HG03432 (cell line): ENCODE measurements at regions not wholly inside any gene's neighbourhood (a gene's known extent, or its start where the extent isn't known, plus 50 kb on each side); places are given as distances from the start of the nearest gene placed in this dataset.
"Not testable (repeated sequence)": the region's sequence is repeated elsewhere in the genome, so short reads cannot be mapped to it uniquely, and the experiment has no call there.

Source experiments
- ATAC-seq: cut with Tn5 transposase; IDR thresholded peaks from one replicate; pipeline ENCODE4 v1.9.1; 2021; ENCODE audit warnings: mild to moderate bottlenecking, moderate library complexity; ENCODE audit not compliant: unreplicated experiment

DNA sequence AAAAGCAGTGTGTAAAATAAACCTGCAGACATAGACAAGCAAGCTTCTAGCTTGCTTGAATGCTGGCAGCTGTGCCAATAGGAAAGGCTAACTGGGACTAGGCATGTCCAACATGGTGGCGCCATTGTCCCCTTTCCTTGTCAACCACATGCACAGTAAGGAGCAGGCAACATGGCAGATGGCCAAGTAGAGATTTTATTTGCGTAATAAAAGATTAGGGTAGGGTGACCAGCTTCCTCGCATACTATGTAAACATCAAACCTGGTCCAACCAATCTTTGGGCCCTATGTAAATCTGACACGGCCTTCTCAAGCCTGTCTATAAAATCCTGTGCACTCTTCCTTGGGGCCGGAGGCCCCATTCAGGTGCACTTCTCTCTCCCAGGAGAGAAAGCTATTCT is 575.4 kb upstream of the GOLIM4 start:
- no peak for ATAC-seq

DNA sequence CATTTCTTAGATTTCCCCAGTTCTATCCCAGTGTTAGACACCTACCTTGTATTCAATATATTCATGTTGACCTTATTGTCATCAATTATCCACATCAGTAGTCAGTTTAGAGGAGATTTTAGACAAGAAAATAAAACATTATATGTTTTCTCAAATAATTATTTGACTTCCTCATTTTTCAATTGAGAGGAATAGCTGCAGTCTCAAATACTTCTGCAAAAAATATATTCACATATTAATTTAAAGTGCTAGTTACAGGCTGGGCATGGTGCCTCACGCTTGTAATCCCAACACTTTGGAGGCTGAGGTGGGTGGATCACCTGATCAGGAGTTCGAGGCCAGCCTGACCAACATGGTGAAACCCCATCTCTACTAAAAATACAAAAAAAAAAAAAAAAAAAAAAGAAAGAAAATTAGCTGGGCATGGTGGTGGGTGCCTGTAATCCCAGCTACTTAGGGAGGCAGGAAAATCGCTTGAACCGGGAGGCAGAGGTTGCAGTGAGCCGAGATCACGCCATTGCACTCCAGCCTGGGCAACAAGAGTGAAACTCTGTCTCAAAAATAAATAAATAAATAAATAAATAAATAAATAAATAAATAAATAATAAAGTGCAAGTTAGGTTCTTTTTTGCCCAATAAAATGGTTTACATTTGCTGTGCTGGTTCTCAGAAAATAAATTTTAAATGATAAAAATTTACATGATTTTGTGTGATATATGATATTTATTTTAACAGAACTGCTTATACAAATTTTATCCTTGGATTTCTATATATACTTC is 565.3 kb upstream of the GOLIM4 start:
- ATAC-seq = not testable (repeated sequence)

DNA sequence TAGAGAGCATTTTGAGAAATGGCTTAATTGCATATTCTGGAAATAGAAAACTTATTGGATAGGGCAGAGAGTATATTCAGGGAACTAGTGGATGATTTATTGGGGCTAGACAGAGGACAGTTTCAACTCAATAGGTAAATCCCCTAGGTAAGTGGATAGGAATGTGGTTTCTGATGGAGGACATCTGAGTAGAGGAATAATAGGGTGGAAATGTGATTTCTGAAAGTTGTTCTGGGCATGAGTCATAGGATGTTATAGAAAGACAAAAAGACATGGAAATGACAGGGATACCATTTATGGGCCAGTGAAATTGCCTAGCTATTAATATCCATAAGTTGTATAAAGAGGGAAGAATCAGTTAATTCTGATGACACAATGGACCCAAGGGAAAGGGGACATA is 563.3 kb upstream of the GOLIM4 start:
- ATAC-seq = no peak

DNA sequence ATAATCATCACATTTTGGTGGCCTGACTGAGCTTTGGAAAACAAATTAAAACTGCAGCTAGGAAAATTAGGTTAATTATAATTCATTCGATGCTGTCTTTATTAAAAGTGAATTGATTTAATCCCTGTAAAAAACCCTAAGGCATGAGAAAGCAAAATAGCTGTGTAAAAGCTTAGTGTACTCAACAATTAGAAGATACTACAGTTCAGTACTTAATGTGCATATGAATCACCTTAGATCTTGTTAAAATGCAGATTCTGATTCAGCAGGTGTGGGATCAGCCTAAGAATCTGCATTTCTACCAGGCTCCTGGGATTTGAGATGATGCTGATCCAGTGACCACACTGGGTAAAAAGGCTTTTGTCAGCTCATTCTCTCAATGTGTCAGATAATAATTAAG is 559.9 kb upstream of the GOLIM4 start:
- ATAC-seq = no peak

DNA sequence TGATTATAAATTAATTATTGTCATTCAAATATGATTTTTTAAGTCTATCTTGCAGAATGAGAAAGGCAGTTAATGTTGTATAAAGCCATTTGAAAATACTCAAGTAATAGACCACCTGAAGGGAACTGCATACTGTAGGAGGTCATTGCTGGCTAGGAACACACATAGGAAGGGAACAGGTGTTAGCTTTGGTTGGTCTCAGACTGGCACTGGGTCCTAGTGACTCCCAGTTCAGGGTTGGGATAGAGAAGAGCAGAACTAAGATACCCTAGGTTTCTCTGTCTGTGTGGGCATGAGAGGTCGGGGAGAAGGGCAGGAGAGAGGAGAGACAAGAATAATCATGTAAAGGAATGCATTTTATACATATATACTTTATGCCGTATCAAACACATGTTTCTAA is 559.0 kb upstream of the GOLIM4 start:
- ATAC-seq = no peak

DNA sequence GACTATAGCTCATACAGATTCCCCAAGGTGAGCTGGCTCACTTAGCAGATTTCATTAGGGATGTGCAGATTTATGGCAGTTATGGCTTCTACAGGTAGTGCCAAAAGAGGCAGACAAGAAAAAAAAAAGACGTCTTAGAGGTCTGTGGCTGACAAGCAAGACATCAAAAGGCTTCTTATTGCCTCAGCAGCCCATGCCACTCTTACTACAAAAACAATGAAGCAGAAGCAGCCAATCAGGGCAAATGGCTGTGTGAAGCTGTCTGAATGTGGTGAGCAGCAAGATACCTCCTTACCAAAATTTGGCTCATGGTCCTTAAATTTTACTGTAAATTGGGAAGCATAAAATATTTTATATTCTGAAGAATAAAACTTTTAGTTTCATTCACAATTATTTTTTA is 557.5 kb upstream of the GOLIM4 start:
- ATAC-seq = no peak

DNA sequence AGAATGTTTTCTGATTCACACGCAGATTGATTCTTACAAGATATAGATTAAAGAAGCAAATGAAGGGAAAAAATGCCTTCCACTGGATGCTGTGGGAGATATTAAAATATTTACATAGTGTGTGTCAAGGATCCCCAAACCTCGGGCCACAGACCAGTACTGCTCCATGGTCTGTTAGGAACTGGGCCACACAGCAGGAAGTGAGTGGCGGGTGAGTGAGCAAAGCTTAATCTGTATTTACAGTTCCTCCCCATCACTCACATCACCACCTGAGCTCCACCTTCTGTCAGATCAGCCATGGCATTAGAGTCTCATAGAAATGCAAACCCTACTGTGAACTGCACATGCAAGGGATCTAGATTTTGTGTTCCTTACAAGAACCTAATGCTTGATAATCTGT is 552.6 kb upstream of the GOLIM4 start:
- no peak for ATAC-seq

DNA sequence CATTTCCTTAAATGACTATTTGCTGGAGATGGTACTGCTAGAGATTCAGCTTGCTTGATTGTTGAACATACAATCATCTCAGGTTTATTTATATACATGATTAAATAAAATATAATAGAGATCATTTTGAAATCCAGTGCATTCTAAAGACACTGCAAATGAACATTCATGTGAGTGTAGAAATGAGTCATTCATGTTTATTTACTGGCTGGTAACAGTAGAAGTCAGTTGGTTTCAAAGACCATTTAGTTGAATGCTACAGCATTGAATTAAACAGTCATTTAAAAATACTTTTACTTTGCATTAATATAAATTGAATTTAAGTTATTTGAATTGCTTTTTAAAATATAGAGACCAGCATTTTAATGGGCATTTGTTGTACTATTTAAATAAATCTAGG is 551.9 kb upstream of the GOLIM4 start:
- ATAC-seq = no peak

DNA sequence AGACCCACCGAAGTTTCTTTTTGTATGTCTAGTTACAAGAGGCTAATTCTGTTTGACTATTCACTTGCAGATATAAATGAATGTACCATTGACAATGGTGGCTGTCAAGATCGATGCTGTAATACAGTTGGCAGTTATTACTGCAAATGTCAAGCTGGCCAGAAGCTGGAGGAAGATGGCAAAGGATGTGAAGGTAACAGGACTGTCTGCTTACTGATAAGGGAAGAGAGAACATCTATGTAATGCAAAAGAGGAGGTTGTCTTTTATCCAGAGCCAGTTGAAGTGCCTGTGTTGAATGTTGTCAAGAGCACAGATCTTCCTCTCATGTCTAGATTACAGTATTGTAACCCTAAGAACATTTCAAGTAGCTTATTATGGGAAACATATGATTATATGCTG is 549.5 kb upstream of the GOLIM4 start:
- no peak for ATAC-seq

DNA sequence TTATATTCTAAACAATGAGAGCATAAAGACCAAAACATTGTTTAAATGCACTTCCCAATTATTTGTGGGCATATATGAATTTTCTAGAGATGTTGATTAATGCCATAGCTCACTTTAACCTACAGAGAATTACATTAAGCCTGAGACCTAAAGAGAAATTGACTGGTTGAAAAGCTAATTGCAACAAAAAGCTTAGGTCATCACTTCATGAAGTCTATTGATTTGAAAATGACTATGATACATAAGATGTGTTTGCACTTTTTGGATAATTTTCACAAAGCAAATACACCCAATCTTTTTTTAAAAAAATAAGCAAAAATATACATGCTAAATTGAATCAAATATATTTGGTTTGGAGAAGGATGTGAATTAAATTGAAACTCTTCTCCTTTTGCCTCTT is 532.8 kb upstream of the GOLIM4 start:
- ATAC-seq = no peak

DNA sequence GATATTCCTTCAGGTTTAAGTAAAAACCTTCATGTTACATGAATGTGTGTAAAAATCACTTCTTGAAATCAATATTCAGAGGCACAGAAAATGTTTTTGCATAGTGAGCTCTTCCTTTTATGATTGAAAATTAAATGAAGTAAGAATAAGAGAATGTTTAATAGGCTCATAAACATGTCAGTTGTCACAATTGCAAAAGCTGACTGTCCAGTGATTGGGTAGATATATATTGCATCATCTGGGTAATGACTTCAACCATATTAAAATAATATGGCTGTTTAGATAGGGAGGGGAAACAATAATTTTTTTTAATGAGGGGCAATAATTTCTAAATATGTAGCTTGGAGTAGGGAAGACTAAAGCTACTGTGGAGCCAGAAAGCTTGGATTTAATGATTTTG is 529.8 kb upstream of the GOLIM4 start:
- no peak for ATAC-seq

DNA sequence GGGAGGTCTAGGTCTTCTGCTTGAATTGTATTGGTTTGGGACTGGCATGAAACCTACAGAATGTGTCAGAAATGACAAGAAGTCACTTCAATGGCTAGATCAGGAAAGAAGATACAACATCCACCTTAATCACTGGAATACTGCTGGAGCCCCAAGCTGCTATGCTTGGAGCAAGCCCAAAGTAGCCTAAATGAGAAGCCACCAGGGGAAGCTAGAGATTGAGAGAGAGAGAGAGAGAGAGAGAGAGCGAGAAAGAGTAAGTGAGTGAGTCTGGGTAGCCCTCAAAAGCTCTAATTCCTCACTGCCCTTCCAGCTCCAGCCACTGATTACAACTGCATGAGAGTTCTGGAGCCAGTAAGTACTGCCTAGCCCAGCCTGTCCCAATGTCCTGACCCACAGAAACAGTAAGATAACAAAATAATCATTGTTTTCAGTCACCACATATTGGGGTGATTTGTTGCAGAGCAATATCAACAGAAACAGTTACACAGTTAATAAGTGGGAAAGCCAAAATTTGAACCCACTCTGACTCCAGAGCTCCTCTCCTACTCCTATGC is 529.2 kb upstream of the GOLIM4 start:
- no peak for ATAC-seq

DNA sequence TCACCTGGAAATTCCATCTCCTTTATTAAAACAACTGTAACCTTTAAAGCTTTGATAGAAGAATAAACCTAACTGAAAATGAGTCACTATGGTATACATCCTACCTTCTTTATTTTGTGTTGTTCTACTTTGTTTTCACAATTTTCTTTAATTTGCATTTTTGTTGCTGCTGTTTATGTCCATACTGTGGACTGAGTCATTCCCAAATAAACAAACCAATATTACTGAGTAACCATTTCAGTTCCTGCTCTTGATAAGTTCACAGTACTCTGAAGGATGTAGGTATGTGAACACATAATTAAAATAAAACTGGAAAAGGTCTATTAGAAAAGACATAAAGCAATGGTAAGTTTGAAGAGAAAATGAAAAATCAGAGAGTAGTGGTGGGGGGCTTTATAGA is 528.5 kb upstream of the GOLIM4 start:
- ATAC-seq = no peak

DNA sequence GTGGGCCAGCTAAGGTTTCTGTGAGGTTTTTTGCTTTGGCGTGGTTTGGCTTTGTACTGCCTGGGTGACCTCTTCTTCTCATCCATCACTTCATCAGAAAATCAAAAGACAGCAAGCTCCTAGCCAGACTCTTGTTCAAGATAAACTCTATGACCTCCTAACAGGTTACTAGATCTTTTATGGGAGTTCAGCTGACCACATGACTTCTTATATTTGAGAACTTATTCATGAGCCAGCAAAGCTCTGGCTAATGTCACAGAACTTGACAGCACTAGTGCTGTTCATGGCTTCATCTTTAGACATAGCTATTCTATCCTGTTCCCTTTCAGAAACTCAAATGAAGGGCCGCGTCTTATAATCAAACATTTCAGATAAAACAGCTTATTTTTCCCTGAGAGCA is 527.1 kb upstream of the GOLIM4 start:
- ATAC-seq = no peak

DNA sequence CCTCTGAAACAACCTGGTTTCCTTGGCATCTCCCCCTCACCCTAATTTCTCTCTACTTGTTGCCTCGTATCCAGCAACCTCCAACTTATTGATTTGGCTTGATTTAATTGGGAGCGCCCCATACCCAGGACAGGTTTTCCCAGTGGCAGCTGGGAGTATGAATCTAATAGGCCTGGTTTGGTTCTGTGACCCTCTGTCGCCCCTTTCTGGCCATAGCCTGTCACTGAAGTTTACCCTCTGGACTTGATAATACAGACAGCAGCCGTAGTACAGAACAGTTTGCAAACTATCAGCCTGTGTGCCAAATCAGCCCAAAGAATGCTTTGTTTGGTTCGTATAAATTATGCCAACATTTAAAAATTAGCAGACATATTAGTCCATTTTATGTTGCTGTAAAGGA is 525.1 kb upstream of the GOLIM4 start:
- peak; percentile 51 for ATAC-seq

DNA sequence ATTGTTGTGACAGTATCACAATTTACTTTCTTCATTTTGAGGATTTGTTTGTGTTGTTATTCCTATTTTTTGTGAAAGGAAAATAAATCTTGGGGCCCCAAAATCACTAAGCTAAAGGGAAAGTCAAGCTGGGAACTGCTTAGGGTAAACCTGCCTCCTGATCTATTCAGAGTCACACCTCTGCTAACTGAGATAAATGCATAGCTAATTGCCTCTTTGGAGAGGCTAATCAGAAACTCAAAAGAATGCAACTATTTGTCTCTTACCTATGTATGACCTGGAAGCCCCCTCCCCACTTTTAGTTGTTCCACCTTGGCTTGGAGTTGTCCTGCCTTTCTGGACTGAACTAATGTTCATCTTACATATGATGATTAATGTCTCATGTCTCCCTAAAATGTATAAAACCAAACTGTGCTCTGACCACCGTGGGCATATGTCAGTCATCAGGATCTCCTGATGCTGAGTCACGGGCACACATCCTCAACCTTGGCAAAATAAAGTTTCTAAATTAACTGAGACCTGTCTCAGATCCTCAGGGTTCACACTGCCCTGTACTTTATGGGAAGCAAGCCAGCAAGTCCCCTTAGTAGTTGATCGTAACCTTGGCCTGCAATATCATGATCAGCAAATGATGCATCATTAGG is 523.2 kb upstream of the GOLIM4 start:
- no peak for ATAC-seq

DNA sequence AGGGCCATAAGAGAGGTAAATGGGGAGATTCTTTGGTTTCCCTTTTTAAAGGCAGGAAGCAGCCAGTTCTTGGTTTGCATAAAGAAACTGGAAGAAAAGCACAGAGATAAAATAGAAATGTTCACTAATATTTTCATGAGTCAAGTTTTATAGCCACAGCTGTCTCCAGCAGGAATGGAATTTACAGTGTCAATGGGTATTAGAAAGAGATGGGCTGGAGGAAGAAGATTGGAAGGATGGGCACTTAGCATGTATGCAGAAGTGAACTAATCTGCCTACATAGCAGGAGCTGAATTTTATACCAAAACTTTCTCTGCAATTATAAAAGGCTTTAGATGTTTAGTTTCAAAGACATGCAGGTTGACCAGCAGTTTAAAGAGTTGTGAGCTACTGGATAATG is 521.9 kb upstream of the GOLIM4 start:
- no peak for ATAC-seq

DNA sequence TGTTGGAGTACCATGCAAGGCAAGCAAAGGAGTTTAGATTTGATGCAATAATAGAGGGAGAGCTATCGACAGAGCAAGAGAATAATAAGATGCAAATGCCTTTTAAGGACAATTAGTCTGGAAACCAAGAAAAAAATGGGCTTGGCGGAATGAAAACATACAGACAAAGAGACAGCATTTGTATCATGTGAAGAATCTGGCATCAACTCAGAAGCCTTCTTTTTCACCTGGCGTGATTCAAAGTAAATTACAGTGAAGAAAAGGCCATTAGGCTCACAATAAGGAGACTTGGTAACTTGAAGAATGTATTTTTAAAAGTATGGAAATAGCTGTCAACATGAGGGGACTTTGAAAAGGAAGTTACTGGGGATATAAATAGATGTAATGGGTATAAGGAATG is 521.2 kb upstream of the GOLIM4 start:
- no peak for ATAC-seq

DNA sequence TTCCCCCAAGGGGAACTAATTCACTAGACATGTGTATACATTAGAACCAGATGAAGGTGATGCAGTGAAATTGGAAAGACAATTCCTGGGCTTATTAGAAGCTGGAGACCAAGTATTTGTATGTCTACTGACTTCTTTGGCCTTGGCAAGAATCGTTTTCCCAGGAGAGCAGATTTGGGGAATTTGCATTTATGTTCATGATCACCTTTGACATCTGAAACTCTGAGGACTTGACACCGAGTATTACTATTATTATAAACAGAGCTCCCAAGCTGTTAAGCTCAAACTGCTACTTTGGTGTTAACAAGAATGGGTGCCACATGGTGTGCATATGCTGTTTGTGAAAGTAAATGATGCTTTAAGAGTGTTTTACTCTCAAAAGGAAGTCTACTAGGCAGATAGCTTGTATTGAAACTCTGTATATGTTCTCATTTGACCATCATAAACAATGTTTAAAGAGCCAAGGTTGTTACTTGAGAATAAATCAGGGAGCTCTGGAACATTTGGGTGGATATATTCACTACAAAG is 519.8 kb upstream of the GOLIM4 start:
- ATAC-seq = no peak

DNA sequence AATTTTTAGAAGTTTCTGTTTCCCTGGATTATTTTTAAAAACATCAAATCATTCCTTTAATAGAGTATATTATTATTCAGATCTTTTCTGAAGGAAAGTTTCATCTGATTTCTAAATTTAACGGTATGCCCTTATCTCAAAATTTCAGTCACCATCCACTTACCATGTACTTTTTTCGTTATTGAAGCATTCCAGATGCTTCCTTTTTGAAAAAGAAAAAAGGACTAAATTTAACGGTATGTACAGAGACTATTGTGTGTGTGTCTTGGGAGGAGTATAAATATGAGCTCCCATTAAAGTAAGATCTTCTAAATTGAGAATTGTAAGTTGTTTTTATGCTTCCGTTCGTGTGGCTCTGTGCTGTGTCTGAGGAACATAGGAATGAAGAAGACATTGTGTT is 517.4 kb upstream of the GOLIM4 start:
- no peak for ATAC-seq

DNA sequence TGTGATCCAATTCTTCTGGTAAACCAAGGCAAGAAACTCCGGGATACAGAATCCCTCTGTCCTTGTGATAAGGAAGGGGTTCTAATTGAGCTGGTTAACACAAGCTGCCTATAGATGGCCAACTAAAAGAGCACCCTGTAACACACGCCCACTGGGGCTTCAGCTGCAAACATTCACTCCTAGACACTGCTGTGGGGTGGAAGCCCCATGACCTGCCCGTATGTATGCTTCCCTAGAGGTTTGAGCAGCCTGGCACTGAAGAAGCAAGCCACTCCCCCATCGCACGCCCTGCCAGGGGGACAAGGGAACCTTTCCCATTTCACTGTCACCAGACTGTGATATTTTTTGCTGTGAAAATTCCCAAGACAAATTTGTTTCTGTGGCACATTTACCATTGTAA is 516.9 kb upstream of the GOLIM4 start:
- no peak for ATAC-seq

DNA sequence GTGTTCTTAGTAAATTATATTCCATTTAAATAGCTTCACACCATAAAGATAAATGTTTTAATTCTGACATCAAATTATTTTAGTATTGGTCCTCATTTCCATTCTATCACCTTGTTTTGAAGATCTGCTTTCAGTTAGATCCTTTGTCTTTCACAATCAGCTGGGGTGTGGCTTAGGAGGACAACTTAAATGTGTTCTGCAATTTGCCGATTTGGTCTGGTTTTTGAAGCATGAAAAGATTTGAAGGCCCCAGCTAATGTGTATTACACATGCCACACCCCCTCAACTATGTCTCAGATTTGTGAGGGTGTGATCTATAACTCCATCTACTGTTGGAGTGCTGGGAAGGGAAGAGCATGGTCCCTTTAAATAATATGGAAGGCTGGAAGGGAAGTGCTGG is 516.1 kb upstream of the GOLIM4 start:
- ATAC-seq = no peak
